Breast epithelium (tissue), 3 donors: ENCODE measurements at regions not wholly inside any gene's neighbourhood (a gene's known extent, or its start where the extent isn't known, plus 50 kb on each side); places are given as distances from the start of the nearest gene placed in this dataset.

Experiments
- POLR2A ChIP-seq: fragments of 450-650 bp; IDR thresholded peaks from one replicate; pipeline ENCODE4 v1.6.1; 2016; ENCODE audit warnings: antibody characterized with exemption, mild to moderate bottlenecking, moderate library complexity
- POLR2AphosphoS5 ChIP-seq, 3 donors: sonication (generic); formaldehyde crosslinking; IDR thresholded peaks; one replicate each; pipeline ENCODE4 v1.6.1; 2017; ENCODE audit warnings: antibody characterized with exemption in 3 of 3
- TF ChIP-seq, protein P1 (sequence below), 3 donors: fragments of 450-650 bp; IDR thresholded peaks; one replicate each; pipeline ENCODE4 v1.5.1; 2016 to 2017; ENCODE audit warnings: antibody characterized with exemption in 3 of 3, mild to moderate bottlenecking in 3 of 3, moderate library complexity in 3 of 3

DNA sequence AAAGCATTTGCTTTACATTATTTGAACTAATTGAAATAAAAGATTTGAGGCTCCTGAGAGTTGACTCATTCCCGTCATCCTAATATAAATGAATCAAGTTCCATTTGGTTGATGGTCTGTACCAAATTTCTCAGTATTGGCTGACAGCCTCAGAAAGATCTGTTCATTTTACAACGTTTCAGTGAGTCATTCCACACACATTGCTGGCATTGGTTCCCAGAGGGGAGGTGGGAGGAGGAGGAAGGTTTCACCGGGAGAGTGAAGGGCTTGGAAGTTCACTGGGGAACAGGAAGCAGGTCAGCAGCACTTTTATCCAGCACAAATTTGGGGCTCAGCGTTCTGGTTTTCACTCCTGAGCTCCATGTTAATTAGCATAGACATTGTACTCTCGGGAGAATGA is 176.7 kb upstream of the CADPS start:
- no peak for TF ChIP-seq POLR2AphosphoS5 (IDR thresholded peaks at IDR 0.05)
- TF ChIP-seq, protein P1, sequence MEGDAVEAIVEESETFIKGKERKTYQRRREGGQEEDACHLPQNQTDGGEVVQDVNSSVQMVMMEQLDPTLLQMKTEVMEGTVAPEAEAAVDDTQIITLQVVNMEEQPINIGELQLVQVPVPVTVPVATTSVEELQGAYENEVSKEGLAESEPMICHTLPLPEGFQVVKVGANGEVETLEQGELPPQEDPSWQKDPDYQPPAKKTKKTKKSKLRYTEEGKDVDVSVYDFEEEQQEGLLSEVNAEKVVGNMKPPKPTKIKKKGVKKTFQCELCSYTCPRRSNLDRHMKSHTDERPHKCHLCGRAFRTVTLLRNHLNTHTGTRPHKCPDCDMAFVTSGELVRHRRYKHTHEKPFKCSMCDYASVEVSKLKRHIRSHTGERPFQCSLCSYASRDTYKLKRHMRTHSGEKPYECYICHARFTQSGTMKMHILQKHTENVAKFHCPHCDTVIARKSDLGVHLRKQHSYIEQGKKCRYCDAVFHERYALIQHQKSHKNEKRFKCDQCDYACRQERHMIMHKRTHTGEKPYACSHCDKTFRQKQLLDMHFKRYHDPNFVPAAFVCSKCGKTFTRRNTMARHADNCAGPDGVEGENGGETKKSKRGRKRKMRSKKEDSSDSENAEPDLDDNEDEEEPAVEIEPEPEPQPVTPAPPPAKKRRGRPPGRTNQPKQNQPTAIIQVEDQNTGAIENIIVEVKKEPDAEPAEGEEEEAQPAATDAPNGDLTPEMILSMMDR (IDR thresholded peaks at IDR 0.05): no peak
- no peak for TF ChIP-seq POLR2A
